ENCODE measurements at regions not wholly inside any gene's neighbourhood (a gene's known extent, or its start where the extent isn't known, plus 50 kb on each side); places are given as distances from the start of the nearest gene placed in this dataset.

DNA sequence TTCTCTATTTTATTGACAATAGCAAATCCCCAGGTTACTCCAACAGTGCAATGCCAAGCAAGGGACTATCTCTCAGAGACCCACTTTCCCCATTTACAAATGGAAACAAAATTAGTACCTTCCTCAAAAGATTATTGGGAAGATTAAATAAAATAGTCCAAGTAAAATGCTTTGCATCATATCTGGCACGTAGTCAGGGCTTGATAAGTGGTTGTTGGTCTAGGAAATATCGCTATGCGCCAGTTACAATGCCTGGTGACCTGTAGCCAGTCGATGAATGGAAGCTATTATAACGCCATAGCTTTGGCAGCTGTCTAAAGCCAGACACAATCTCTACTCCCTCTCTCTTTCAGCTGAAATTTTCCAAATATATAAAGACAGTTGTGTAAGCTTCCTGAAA is 220.3 kb downstream of the RAP2A start:
- Mint-ChIP-seq H3K27ac (ENCODE audit: low read depth, unreplicated experiment) (no peak overlapping the region), H3K27me3 (ENCODE audit: insufficient read depth, unreplicated experiment) (peaks cover 14% of the 10 kb centered on the region), H3K36me3 (ENCODE audit: insufficient read depth, unreplicated experiment) (no peaks in the 10 kb centered on the region), H3K4me1 (ENCODE audit: insufficient read depth, unreplicated experiment) (peaks cover 5% of the 10 kb centered on the region), H3K4me3 (ENCODE audit: unreplicated experiment) (no peak overlapping the region), H3K9me3 (ENCODE audit: unreplicated experiment) (no peaks in the 10 kb centered on the region)
- TF ChIP-seq, protein P1, sequence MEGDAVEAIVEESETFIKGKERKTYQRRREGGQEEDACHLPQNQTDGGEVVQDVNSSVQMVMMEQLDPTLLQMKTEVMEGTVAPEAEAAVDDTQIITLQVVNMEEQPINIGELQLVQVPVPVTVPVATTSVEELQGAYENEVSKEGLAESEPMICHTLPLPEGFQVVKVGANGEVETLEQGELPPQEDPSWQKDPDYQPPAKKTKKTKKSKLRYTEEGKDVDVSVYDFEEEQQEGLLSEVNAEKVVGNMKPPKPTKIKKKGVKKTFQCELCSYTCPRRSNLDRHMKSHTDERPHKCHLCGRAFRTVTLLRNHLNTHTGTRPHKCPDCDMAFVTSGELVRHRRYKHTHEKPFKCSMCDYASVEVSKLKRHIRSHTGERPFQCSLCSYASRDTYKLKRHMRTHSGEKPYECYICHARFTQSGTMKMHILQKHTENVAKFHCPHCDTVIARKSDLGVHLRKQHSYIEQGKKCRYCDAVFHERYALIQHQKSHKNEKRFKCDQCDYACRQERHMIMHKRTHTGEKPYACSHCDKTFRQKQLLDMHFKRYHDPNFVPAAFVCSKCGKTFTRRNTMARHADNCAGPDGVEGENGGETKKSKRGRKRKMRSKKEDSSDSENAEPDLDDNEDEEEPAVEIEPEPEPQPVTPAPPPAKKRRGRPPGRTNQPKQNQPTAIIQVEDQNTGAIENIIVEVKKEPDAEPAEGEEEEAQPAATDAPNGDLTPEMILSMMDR (IDR thresholded peaks at IDR 0.05; ENCODE audit: unreplicated experiment) = no peak
- ChIA-PET POLR2A (no interaction called here), CTCF (interaction anchor here (1.0 to 1.1 kb wide), 2 partner anchors 11 to 359 kb away, joined by 3 to 4 read pairs; no protein-coding TSS in a partner anchor)
- no TSS peak for BruUV-seq (replicated peaks)
- no peak for DNase-seq (ENCODE audit: unreplicated experiment)
- intact Hi-C loops (cut with micrococcal nuclease) = no loop called here

DNA sequence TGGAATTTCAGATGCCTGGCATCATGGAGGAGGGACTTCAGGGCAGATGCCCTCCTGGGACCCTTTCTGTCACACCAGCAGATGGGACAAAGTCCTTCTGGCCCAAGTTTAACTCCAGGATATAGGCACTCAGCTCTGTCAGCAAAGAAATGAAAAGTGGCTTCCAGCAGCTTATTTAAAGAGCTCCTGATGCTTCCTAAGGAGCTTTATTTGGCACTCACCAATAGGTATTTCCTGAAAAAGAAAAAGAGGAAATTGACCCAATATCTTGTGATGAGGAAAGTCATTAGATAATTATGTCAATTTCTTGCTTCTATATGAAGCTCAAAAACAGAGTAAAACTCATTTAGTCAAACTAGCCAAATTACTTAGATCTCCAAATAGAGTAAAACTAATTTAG is 224.6 kb downstream of the RAP2A start:
- ChIA-PET POLR2A (interaction anchor here (1.0 kb wide), 1 partner anchor 549 kb away, joined by 3 read pairs; no protein-coding TSS in a partner anchor), CTCF (interaction anchor here (0.9 kb wide), 1 partner anchor 10 kb away, joined by 3 read pairs; no protein-coding TSS in a partner anchor)
- Mint-ChIP-seq H3K4me1 (ENCODE audit: insufficient read depth, unreplicated experiment) (peaks cover 9% of the 10 kb centered on the region), H3K9me3 (ENCODE audit: unreplicated experiment) (no peaks in the 10 kb centered on the region), H3K4me3 (ENCODE audit: unreplicated experiment) (no peak overlapping the region), H3K27ac (ENCODE audit: low read depth, unreplicated experiment) (no peak overlapping the region), H3K27me3 (ENCODE audit: insufficient read depth, unreplicated experiment) (no peaks in the 10 kb centered on the region), H3K36me3 (ENCODE audit: insufficient read depth, unreplicated experiment) (no peaks in the 10 kb centered on the region)
- intact Hi-C loops (cut with micrococcal nuclease) = no loop called here
- DNase-seq (ENCODE audit: unreplicated experiment) = no peak
- TF ChIP-seq, protein P1 (IDR thresholded peaks at IDR 0.05; ENCODE audit: unreplicated experiment) = no peak
- no TSS peak for BruUV-seq (replicated peaks)

DNA sequence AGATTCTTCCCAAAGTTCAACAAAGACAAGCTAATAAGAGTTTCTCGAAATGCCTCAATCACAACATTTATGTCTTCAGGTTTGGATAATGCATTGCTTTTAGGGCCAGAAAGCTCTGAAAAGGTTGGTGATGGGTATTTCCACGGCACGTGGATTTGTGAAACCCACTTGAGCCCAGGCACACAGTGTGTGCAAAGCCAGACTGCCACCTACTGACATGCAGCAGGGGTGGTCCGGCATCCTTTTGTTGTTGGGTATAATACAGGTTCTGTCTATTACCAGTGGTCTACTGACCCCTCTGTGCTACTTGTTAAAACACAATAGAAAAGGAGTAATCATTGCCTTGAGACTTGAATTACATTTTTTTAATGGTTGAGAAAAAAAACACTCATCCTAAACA is 225.6 kb downstream of the RAP2A start:
- TF ChIP-seq, protein P1 (IDR thresholded peaks at IDR 0.05; ENCODE audit: unreplicated experiment) = no peak
- BruUV-seq (replicated peaks) = no TSS peak
- CTCF ChIA-PET = interaction anchor here (0.9 to 1.6 kb wide), 2 partner anchors 11 to 46 kb away, joined by 3 read pairs; no protein-coding TSS in a partner anchor
- POLR2A ChIA-PET = no interaction called here
- DNase-seq (ENCODE audit: unreplicated experiment) = no peak
- H3K36me3 Mint-ChIP-seq (ENCODE audit: insufficient read depth, unreplicated experiment) = no peaks in the 10 kb centered on the region
- no peak overlapping the region for H3K27ac Mint-ChIP-seq (ENCODE audit: low read depth, unreplicated experiment)
- no peaks in the 10 kb centered on the region for H3K27me3 Mint-ChIP-seq (ENCODE audit: insufficient read depth, unreplicated experiment)
- H3K4me1 Mint-ChIP-seq (ENCODE audit: insufficient read depth, unreplicated experiment) = peaks cover 6% of the 10 kb centered on the region
- intact Hi-C loops (cut with micrococcal nuclease) = no loop called here
- no peak overlapping the region for H3K4me3 Mint-ChIP-seq (ENCODE audit: unreplicated experiment)
- H3K9me3 Mint-ChIP-seq (ENCODE audit: unreplicated experiment) = no peaks in the 10 kb centered on the region

DNA sequence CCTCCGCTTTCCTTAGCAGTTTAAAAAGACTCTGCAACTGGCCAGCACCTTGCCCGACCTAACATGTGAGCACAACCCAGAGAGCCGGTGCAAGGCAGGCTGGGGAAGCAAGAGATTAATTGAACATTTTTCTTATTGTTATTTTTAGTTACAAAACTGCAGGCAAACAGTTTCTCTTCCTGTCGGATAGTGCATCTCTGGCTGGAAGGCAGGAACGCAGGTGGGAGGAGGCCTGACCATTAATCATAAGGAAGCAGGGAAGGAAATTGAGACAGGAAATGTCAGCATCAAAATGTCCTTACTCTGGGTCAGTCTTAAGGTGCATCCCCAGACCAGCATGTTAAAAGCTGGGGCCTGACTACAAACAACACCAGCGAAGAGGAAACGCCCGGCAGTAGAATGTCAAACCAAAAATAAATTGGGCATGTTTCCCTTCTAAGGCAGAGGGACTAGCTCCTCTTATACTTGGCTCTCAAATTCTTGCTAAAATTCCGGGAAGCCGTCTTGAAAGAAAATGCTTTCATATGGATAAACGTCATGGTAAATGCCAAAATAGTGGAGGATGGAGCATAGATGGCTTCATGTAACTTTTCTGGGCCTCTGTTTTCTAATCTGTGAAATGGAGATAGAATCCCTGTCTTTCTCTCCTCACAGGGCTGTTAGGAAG is 226.8 kb downstream of the RAP2A start:
- H3K27ac Mint-ChIP-seq (ENCODE audit: low read depth, unreplicated experiment) = peak overlapping the region; percentile 36

More for the DNA sequence above, 226.8 kb downstream of the RAP2A start:
- Mint-ChIP-seq H3K36me3 (ENCODE audit: insufficient read depth, unreplicated experiment) (no peaks in the 10 kb centered on the region), H3K4me3 (ENCODE audit: unreplicated experiment) (no peak overlapping the region), H3K9me3 (ENCODE audit: unreplicated experiment) (no peaks in the 10 kb centered on the region), H3K27me3 (ENCODE audit: insufficient read depth, unreplicated experiment) (no peaks in the 10 kb centered on the region), H3K4me1 (ENCODE audit: insufficient read depth, unreplicated experiment) (peaks cover 6% of the 10 kb centered on the region)
- no peak for DNase-seq (ENCODE audit: unreplicated experiment)
- CTCF ChIA-PET = interaction anchor here (1.6 kb wide), 1 partner anchor 45 kb away, joined by 3 read pairs; no protein-coding TSS in a partner anchor
- BruUV-seq (replicated peaks) = no TSS peak
- POLR2A ChIA-PET = no interaction called here
- intact Hi-C loops (cut with micrococcal nuclease) = no loop called here
- TF ChIP-seq, protein P1 (IDR thresholded peaks at IDR 0.05; ENCODE audit: unreplicated experiment) = no peak
